ENCODE measurements at regions not wholly inside any gene's neighbourhood (a gene's known extent, or its start where the extent isn't known, plus 50 kb on each side); places are given as distances from the start of the nearest gene placed in this dataset.

DNA sequence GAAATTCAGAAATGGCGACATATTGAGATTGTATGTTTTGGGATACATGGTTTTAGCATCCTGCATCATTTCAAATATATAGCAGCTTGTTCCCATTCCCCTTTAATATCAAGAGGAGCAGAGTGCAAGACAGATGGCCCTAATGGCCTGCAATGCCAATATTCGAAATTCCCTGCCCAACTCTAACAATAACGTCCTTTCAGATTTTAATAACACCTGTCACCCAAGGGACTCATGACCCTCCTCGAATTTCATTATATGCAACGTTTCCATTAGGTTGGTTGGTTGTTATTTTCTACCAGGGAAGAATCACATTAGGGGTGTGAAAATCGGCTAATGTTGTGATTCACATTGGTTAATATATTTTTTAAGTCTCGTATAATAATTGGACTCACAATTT, 170.0 kb downstream of the TNFSF13B start:
- no peaks in the 10 kb centered on the region for H3K4me1 ChIP-seq (ENCODE audit: insufficient read depth, low read length)
- ChIA-PET CTCF (ENCODE audit: low intra/inter-chr PET ratio, low total read pairs) (no interaction called here), POLR2A (no interaction called here)
- H2AFZ ChIP-seq (ENCODE audit: low read length), result no peak overlapping the region
- no peaks in the 10 kb centered on the region for H3K36me3 ChIP-seq (replicated peaks in 1 of 2; ENCODE audit: control insufficient read depth in 1 of 2, insufficient read depth in 2 of 2, low read length in 2 of 2)
- H3K4me2 ChIP-seq (ENCODE audit: low read depth, low read length), result no peak overlapping the region
- H3K27ac ChIP-seq (ENCODE audit: extremely low read length, insufficient read depth, low read length), result no peak overlapping the region
- H4K20me1 ChIP-seq (ENCODE audit: insufficient read depth, low read length), result no peaks in the 10 kb centered on the region
- H3K79me2 ChIP-seq (ENCODE audit: insufficient read depth, low read length), result no peaks in the 10 kb centered on the region
- H3K4me3 ChIP-seq (replicated peaks in 1 of 3; ENCODE audit: insufficient read depth in 1 of 3, low read depth in 2 of 3, low read length in 3 of 3), result no peak overlapping the region
- no peaks in the 10 kb centered on the region for H3K27me3 ChIP-seq (ENCODE audit: control insufficient read depth in 1 of 2, insufficient read depth in 2 of 2, low read length in 2 of 2)
- BruUV-seq (replicated peaks), result no TSS peak
- DNase-seq (ENCODE audit: low spot score) (no peak), FAIRE-seq (no peak), ATAC-seq (no peak)
- intact Hi-C loops (cut with micrococcal nuclease; ENCODE audit: unreplicated experiment) (no loop called here), in situ Hi-C loops (cut with HindIII; ENCODE audit: extremely low pct_ligation_motif_present, low pct_unique_long_range_greater_than_20kb) (no loop called here)
- TF ChIP-seq ISX (CRISPR knock-in tag; conservative IDR thresholded peaks at IDR 0.05) (no peak), ZNF546 (CRISPR knock-in tag; conservative IDR thresholded peaks at IDR 0.05) (no peak), KDM4B (CRISPR knock-in tag; IDR thresholded peaks at IDR 0.05) (no peak), ZSCAN31 (CRISPR knock-in tag; IDR thresholded peaks at IDR 0.05; ENCODE audit: low read depth) (no peak), GPN1 (CRISPR knock-in tag; IDR thresholded peaks at IDR 0.05; ENCODE audit: borderline replicate concordance) (no peak), ELF4 (CRISPR knock-in tag; IDR thresholded peaks at IDR 0.05; ENCODE audit: borderline replicate concordance) (no peak), KLF15 (CRISPR knock-in tag; IDR thresholded peaks at IDR 0.05; ENCODE audit: borderline replicate concordance) (no peak), ZNF230 (CRISPR knock-in tag; IDR thresholded peaks at IDR 0.05) (no peak), SMAD1 (CRISPR knock-in tag; IDR thresholded peaks at IDR 0.05; ENCODE audit: borderline replicate concordance, low read depth) (no peak), ZNF292 (CRISPR knock-in tag; IDR thresholded peaks at IDR 0.05; ENCODE audit: borderline replicate concordance, low read depth) (no peak)
- WGBS (ENCODE audit: low lambda C conversion rate), result 0% methylated on average over 7 of the region's 7 CpGs
- no peak overlapping the region for H3K9ac ChIP-seq (ENCODE audit: insufficient read depth, low read depth, low read length)
- H3K9me3 ChIP-seq (ENCODE audit: low read length), result peaks cover 11% of the 10 kb centered on the region; the same call in 1 of the 2 replicates

DNA sequence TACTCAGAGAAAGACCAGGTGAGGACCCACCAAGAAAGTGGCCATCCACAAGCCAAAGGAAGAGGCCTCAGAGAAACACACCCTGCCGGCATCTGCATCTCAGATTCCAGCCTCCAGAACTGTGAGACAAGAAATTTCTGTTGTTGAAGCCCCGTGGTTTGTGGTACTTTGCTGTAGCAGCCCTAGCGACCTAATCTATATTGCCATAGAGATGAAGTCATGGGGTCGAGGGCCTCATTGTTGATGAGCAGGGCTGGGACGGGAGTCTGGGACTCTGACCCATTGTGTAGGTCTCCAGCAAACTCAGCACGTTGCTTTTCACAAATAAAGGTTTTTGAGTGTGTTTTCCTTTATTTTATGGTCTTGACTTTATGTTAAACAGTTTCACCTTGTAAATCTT, 174.9 kb downstream of the TNFSF13B start:
- Histone ChIP-seq H2AFZ (ENCODE audit: low read length) (no peak overlapping the region), H3K9ac (ENCODE audit: insufficient read depth, low read depth, low read length) (no peak overlapping the region), H3K4me1 (ENCODE audit: insufficient read depth, low read length) (no peaks in the 10 kb centered on the region), H3K4me2 (ENCODE audit: low read depth, low read length) (no peak overlapping the region), H4K20me1 (ENCODE audit: insufficient read depth, low read length) (no peaks in the 10 kb centered on the region), H3K4me3 (replicated peaks in 1 of 3; ENCODE audit: insufficient read depth in 1 of 3, low read depth in 2 of 3, low read length in 3 of 3) (no peak overlapping the region), H3K27ac (ENCODE audit: extremely low read length, insufficient read depth, low read length) (no peak overlapping the region), H3K79me2 (ENCODE audit: insufficient read depth, low read length) (no peaks in the 10 kb centered on the region), H3K27me3 (ENCODE audit: control insufficient read depth in 1 of 2, insufficient read depth in 2 of 2, low read length in 2 of 2) (no peaks in the 10 kb centered on the region), H3K36me3 (replicated peaks in 1 of 2; ENCODE audit: control insufficient read depth in 1 of 2, insufficient read depth in 2 of 2, low read length in 2 of 2) (no peaks in the 10 kb centered on the region), H3K9me3 (ENCODE audit: low read length) (peaks cover 26% of the 10 kb centered on the region)
- POLR2A ChIA-PET, result no interaction called here
- no peak for FAIRE-seq
- no peak for DNase-seq (ENCODE audit: low spot score)
- WGBS (ENCODE audit: low lambda C conversion rate), result 13% methylated on average over 6 of the region's 6 CpGs
- in situ Hi-C loops (cut with HindIII; ENCODE audit: extremely low pct_ligation_motif_present, low pct_unique_long_range_greater_than_20kb) (no loop called here), intact Hi-C loops (cut with micrococcal nuclease; ENCODE audit: unreplicated experiment) (no loop called here)
- ATAC-seq, result no peak
- BruUV-seq (replicated peaks), result no TSS peak
- CTCF ChIA-PET (ENCODE audit: low intra/inter-chr PET ratio, low total read pairs), result no interaction called here
- TF ChIP-seq ZFP37 (CRISPR knock-in tag; IDR thresholded peaks at IDR 0.05; ENCODE audit: borderline replicate concordance) (no peak), KDM6A (CRISPR knock-in tag; IDR thresholded peaks at IDR 0.05; ENCODE audit: low read depth) (no peak), SATB2 (CRISPR knock-in tag; IDR thresholded peaks at IDR 0.05) (no peak), IKZF1 (IDR thresholded peaks at IDR 0.05) (no peak), MLLT10 (CRISPR knock-in tag; IDR thresholded peaks at IDR 0.05) (no peak)
- TF ChIP-seq, protein P1, sequence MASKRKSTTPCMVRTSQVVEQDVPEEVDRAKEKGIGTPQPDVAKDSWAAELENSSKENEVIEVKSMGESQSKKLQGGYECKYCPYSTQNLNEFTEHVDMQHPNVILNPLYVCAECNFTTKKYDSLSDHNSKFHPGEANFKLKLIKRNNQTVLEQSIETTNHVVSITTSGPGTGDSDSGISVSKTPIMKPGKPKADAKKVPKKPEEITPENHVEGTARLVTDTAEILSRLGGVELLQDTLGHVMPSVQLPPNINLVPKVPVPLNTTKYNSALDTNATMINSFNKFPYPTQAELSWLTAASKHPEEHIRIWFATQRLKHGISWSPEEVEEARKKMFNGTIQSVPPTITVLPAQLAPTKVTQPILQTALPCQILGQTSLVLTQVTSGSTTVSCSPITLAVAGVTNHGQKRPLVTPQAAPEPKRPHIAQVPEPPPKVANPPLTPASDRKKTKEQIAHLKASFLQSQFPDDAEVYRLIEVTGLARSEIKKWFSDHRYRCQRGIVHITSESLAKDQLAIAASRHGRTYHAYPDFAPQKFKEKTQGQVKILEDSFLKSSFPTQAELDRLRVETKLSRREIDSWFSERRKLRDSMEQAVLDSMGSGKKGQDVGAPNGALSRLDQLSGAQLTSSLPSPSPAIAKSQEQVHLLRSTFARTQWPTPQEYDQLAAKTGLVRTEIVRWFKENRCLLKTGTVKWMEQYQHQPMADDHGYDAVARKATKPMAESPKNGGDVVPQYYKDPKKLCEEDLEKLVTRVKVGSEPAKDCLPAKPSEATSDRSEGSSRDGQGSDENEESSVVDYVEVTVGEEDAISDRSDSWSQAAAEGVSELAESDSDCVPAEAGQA (IDR thresholded peaks at IDR 0.05; ENCODE audit: low read depth), result no peak
- TF ChIP-seq, protein P1 (CRISPR knock-in tag; IDR thresholded peaks at IDR 0.05; ENCODE audit: borderline replicate concordance), result no peak
